ENCODE measurements at regions not wholly inside any gene's neighbourhood (a gene's known extent, or its start where the extent isn't known, plus 50 kb on each side); places are given as distances from the start of the nearest gene placed in this dataset.

- no peak for TF ChIP-seq ZNF766 (CRISPR knock-in tag; conservative IDR thresholded peaks at IDR 0.05)
- no peak for TF ChIP-seq YY1 (IDR thresholded peaks at IDR 0.05; ENCODE audit: borderline replicate concordance in 1 of 3, control insufficient read depth in 1 of 3, extremely low read depth in 1 of 3, insufficient read depth in 3 of 3, insufficient read length in 1 of 3, insufficient replicate concordance in 2 of 3, low read depth in 1 of 3, low read length in 2 of 3)
- no peak for TF ChIP-seq ZNF24 (IDR thresholded peaks at IDR 0.05)
- no peak for TF ChIP-seq SP1 (CRISPR knock-in tag; IDR thresholded peaks at IDR 0.05)
- no peak for TF ChIP-seq ZNF384 (IDR thresholded peaks at IDR 0.05; ENCODE audit: low read depth, low read length)
- TF ChIP-seq ARHGAP35 (IDR thresholded peaks at IDR 0.05; ENCODE audit: partially characterized antibody), result no peak
Measured at GRCh38 chr4:23602720-23603119, 287.1 kb downstream of the PPARGC1A start.

Measured in K562 (cell line).